ENCODE measurements at regions not wholly inside any gene's neighbourhood (a gene's known extent, or its start where the extent isn't known, plus 50 kb on each side); places are given as distances from the start of the nearest gene placed in this dataset.

- H3K27ac Mint-ChIP-seq: no peak overlapping the region
- no peak overlapping the region for H3K4me3 Mint-ChIP-seq
Measured at GRCh38 chr2:213220967-213221603, 63.2 kb upstream of the SPAG16 start.

GRCh38 chr2:213221957-213222356 lies 62.3 kb upstream of the SPAG16 start:
- peaks cover 6% of the 10 kb centered on the region for H3K9me3 Mint-ChIP-seq
- H3K4me3 Mint-ChIP-seq: no peak overlapping the region
- peaks cover 35% of the 10 kb centered on the region for H3K4me1 Mint-ChIP-seq
- no peaks in the 10 kb centered on the region for H3K36me3 Mint-ChIP-seq
- no peaks in the 10 kb centered on the region for H3K27me3 Mint-ChIP-seq (ENCODE audit: low read depth)
- H3K27ac Mint-ChIP-seq: peak overlapping the region; percentile 51
- TF ChIP-seq, protein P1, sequence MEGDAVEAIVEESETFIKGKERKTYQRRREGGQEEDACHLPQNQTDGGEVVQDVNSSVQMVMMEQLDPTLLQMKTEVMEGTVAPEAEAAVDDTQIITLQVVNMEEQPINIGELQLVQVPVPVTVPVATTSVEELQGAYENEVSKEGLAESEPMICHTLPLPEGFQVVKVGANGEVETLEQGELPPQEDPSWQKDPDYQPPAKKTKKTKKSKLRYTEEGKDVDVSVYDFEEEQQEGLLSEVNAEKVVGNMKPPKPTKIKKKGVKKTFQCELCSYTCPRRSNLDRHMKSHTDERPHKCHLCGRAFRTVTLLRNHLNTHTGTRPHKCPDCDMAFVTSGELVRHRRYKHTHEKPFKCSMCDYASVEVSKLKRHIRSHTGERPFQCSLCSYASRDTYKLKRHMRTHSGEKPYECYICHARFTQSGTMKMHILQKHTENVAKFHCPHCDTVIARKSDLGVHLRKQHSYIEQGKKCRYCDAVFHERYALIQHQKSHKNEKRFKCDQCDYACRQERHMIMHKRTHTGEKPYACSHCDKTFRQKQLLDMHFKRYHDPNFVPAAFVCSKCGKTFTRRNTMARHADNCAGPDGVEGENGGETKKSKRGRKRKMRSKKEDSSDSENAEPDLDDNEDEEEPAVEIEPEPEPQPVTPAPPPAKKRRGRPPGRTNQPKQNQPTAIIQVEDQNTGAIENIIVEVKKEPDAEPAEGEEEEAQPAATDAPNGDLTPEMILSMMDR (IDR thresholded peaks at IDR 0.05; ENCODE audit: unreplicated experiment): no peak
- DNase-seq (ENCODE audit: low spot score in 2 of 2, unreplicated experiment in 2 of 2): no peak

More at GRCh38 chr2:213220967-213221603, 63.2 kb upstream of the SPAG16 start:
- H3K27me3 Mint-ChIP-seq (ENCODE audit: low read depth): no peaks in the 10 kb centered on the region
- H3K4me1 Mint-ChIP-seq: peaks cover 40% of the 10 kb centered on the region
- peaks cover 1% of the 10 kb centered on the region for H3K36me3 Mint-ChIP-seq
- H3K9me3 Mint-ChIP-seq: peaks cover 8% of the 10 kb centered on the region
- TF ChIP-seq, protein P1 (IDR thresholded peaks at IDR 0.05; ENCODE audit: unreplicated experiment): no peak
- DNase-seq (ENCODE audit: low spot score in 2 of 2, unreplicated experiment in 2 of 2): no peak

DNA sequence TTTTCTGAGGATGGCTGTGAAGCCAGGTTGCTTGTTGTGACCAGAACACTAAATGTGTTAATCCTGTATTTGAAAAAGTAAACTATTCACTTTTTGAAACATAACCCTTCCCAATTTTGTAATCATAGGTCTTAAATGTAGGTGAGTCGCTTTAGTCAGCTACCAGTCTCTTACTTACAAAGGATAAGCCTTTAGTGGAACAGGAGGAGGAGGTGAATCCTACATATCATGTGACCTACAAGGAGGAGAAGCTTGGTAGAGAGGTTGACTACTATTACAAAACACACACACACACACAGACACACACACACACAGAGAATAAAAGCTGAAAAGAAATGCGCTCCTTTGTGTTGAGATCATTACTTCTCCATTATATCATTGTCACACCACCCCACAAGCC lies 59.9 kb upstream of the SPAG16 start:
- Mint-ChIP-seq H3K4me3 (no peak overlapping the region), H3K9me3 (no peaks in the 10 kb centered on the region), H3K27ac (no peak overlapping the region), H3K4me1 (peaks cover 28% of the 10 kb centered on the region), H3K27me3 (ENCODE audit: low read depth) (no peaks in the 10 kb centered on the region), H3K36me3 (no peaks in the 10 kb centered on the region)
- DNase-seq (ENCODE audit: low spot score in 2 of 2, unreplicated experiment in 2 of 2): no peak
- TF ChIP-seq, protein P1 (IDR thresholded peaks at IDR 0.05; ENCODE audit: unreplicated experiment): no peak

GRCh38 chr2:213225866-213226265 lies 58.4 kb upstream of the SPAG16 start:
- Mint-ChIP-seq H3K4me1 (peaks cover 28% of the 10 kb centered on the region), H3K36me3 (no peaks in the 10 kb centered on the region), H3K4me3 (no peak overlapping the region), H3K27me3 (ENCODE audit: low read depth) (no peaks in the 10 kb centered on the region), H3K27ac (no peak overlapping the region), H3K9me3 (no peaks in the 10 kb centered on the region)
- TF ChIP-seq, protein P1 (IDR thresholded peaks at IDR 0.05; ENCODE audit: unreplicated experiment): no peak
- no peak for DNase-seq (ENCODE audit: low spot score in 2 of 2, unreplicated experiment in 2 of 2)

DNA sequence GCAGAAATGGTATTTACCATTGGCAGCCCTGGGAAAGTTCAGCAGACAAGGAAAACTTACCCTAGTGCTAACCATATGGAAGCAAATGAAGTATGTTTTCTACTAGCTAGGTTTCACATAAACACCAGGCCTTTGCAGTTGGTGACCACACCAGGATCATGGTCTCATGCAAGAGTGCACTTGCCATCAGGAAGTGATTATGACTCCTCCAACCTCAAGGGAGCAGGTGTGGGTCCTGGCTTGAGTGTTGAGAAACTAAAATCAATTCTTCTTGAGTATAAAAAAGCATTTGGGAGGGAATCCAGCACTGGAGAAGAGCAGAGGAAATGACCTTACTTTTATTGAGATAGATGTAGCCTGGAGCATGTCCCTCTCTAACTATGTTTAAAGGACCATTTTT lies 56.8 kb upstream of the SPAG16 start:
- no peak overlapping the region for H3K27ac Mint-ChIP-seq
- H3K27me3 Mint-ChIP-seq (ENCODE audit: low read depth): no peaks in the 10 kb centered on the region
- no peaks in the 10 kb centered on the region for H3K36me3 Mint-ChIP-seq
- H3K4me1 Mint-ChIP-seq: peaks cover 13% of the 10 kb centered on the region
- no peaks in the 10 kb centered on the region for H3K9me3 Mint-ChIP-seq
- no peak overlapping the region for H3K4me3 Mint-ChIP-seq
- TF ChIP-seq, protein P1 (IDR thresholded peaks at IDR 0.05; ENCODE audit: unreplicated experiment): no peak
- DNase-seq (ENCODE audit: low spot score in 2 of 2, unreplicated experiment in 2 of 2): no peak

All from mesothelial cell of epicardium (in vitro differentiated cells).